ENCODE measurements at regions not wholly inside any gene's neighbourhood (a gene's known extent, or its start where the extent isn't known, plus 50 kb on each side); places are given as distances from the start of the nearest gene placed in this dataset.

DNA sequence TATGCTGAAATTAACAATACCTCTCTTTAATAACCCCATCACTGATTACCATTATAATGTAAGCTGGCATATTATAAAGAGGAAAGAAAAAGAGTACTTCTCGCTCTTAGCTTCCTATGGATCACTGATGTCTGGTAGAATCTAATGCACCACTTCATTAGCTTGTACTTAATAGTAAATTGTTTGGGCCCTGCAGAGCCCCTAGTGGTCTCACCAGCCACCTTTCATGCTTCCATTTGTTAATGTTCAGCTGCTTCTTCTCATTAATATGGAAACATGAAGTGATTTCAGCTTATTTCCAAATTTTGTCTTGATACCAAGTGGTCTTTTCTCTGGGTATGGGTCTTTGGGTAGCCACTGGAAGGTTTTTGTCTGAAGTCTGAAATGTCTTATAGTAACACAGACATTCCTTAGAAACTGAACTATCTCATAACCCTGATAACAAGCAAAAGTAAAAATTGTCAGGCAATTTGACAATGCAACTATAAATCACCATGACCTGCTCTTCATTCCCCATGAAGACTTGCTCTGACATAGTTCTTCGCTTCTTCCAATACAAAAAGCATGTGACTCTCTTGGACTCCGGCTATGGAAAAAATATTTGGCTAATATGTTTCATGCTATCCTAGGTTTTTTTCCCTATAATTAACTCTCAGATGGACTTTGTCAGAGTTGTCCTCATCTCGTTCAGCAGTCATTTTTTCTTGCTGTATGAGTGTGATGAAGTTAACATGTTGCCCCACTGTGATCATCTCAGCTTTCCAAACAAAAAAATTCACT is 395.8 kb upstream of the MARCKS start:
- DNase-seq (ENCODE audit: low read depth) = peak; percentile 37

DNA sequence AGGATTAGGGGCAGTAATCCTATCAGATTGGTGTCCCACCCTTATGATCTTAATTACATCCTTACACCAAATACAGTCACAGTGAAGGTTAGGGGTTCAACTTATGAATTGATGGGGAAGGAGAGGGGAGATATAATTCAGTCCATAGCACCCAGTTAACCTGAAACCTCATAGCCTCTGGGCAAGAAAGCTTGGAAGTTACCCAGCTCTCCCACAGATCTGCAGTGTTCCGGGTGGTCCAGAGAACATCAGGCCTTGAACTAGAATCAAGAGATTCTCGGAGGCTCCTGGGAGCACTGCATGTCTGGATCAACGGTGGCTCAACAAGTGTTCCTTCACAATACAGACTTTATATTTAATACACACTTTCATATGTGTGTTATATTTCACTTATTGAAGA is 392.6 kb upstream of the MARCKS start:
- peak; percentile 51 for DNase-seq (ENCODE audit: low read depth)

DNA sequence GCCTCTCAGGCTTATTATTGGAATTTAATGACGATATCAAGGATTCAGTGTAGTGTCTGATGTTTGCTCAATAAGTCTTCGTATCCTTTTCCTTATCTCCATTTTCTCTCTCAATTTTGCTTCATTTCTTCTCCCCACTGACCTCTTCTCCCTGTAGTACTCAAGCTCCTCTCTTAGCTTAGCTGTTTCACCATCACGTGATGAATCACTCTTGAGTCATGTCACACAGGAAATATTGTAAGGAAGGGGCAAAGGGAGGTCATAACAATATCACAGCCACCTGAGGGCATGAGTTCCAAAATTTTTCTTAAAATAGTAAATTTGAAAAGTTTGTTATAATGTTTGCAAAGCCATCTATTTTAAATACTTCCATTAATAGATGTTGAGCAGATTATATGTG is 392.2 kb upstream of the MARCKS start:
- peak; percentile 92 for DNase-seq (ENCODE audit: low read depth)

DNA sequence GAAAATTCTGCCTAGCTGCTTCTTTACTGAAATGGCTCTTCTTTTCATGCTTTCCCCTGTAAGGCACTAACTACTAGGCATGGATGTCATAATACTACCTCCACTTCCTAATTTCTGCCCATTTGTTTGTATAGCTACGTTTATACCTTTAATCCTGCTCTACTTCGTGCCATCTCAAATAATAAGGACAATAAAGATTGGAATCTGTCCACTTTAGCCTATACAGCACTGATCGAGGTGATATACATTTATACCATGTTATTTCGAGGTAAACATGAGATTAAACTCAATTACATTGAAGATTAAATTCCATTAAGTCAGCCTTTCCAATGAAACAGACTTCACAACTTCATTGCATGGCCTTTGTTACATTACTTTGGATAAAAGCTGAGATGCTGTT is 390.6 kb upstream of the MARCKS start:
- no peak for DNase-seq (ENCODE audit: low read depth)

DNA sequence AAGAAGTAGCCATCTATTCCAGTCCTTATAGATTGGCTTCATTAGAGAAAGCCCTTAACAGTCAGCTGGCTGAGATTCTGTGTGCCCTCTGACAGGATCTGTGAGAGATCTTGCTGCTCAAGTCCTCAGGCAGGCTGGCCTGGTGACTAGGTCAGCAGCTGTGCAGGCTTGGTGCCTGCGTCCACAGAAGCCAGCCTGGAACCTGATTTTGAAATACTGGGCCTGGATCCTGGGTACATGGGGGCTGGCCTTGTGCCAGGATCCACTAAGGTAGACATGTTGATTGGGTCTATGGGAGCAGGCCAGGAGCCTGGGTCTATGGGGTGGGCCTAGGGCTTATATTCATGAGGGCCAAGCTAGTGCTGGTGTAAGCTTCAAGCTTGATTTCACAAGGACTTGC is 381.8 kb upstream of the MARCKS start:
- no peak for DNase-seq (ENCODE audit: low read depth)

DNA sequence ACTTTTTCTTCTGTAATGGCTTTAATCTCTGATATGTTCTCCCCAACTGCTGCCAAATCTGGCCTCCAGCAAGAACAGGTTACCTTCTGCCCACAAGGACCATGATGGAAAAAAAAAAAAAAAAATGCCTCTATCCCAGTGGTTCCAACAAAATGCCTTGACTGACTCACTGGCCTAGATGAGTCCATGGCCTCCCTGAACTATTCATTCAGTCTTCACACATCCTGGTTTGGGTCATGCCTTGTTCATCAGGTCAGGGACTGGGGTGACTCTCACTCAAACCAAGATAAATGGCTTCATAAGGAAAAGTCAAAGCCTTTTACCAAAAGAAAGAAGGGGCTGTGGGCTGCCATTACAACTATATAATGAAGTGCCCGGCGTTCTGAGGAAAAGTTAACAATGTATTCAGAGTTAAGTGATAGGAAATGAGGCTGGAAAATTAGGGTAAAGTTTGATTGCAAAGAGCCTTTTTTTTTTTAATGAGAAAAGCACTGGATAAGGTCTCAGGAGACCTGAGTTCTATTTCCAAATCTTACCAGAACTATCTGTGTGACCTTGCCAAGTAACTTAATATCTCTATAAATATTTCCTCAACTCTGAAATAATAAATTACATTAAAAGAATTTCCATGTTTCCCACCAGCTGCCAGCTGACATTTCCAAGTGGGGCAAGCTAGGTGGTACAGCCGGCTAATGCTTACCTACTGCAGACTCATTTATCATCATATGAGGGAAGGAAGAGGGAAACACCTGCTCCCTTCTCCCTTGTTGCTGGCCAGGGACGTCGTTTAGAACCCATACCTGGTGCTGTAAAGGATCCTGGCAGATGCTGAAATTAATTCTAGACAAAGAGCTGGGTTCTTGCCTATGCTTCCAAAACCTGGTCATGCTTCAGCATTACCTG is 380.0 kb upstream of the MARCKS start:
- DNase-seq (ENCODE audit: low read depth) = peak; percentile 86

DNA sequence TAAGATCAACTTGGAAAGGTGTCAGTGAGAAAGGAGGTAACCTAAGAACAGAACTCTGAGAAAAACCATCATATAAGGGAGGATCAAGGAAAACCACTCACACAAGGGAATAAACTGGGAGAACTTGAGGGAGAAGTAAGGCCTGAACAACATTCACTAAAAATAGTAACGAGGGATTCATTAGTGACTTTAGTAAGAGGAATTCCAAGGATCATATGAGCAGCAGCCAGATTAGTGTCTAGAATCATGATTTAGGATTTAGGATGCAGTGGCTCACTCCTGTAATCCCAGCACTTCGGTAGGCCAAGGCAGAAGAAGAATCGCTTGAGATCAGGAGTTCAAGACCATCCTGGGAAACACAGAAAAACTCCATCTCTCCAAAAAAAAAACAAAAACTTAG is 376.5 kb upstream of the MARCKS start:
- no peak for DNase-seq (ENCODE audit: low read depth)

DNA sequence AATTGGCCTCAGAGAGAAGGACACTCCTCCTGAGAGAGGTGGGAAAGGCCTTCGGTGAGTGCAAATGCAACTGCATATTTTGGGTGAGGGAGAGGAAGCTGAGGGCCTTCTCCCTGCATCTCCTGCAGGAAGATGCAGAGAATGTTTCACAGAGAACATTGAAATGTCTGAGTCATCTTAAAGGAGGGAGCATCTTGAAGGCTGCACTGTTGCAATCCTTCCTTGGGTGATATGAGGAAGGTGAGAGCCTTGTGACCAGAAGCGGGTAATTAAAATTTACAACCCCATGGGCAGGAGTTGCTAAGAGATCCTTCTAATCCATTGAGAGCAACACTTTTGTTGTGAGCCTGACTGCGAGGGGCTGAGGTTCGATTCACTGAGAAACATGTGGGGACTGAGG is 375.7 kb upstream of the MARCKS start:
- peak; percentile 50 for DNase-seq (ENCODE audit: low read depth)

DNA sequence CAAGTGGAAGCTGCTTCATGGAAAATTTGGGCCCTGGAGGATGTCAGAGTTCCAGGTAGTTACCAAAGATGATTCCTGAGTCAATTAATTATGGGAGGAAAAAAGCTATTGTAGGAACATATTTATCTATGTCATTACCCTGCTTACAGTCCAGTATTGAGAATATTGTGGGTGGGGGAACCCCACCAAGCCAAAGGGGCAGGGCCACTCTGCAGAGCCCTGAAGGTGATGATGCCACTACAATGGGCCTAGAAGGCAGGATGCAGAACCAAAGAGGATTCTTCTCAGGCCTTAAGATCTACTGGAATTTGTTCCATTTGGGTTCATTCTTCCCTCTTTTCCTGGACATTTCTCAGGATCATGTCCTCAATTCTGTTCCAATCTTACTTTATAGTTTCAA is 375.2 kb upstream of the MARCKS start:
- no peak for DNase-seq (ENCODE audit: low read depth)

DNA sequence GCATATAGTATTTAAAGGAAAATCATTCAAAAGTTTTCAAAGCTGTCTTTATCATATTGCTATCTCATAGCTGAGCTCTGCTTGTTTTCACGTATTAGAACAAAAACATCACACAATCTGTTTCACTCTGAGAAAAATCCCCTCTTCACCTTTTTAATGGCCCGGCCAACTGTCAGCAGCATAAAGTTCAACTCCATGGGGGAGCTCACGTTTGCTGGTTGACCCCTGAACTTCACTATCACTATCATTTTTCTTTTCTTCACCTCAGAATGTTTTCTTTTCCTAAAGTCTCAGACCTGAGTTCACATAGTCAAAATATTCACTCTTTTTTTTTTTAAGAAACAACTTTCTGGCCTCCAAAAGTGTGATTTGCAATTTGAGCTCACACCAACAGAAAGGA is 374.4 kb upstream of the MARCKS start:
- no peak for DNase-seq (ENCODE audit: low read depth)

DNA sequence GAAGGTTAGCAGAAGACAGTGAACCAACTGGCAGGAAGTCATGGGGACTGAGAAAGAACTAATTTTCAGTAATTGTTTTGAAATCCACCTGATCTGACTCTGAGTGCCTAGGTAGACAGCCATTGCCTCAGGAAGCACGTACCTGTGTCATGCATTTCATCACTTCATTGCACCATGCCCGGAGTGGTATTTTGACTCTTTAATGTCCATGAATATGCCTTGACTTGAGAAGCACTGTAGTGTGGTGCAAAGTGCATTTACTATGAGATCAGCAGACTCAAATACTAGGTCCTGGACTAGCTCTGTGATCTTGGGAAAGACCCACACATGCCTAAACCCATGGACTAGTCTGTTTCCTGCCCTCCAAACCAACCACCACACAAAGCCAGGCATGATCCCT is 370.9 kb upstream of the MARCKS start:
- DNase-seq (ENCODE audit: low read depth) = no peak

DNA sequence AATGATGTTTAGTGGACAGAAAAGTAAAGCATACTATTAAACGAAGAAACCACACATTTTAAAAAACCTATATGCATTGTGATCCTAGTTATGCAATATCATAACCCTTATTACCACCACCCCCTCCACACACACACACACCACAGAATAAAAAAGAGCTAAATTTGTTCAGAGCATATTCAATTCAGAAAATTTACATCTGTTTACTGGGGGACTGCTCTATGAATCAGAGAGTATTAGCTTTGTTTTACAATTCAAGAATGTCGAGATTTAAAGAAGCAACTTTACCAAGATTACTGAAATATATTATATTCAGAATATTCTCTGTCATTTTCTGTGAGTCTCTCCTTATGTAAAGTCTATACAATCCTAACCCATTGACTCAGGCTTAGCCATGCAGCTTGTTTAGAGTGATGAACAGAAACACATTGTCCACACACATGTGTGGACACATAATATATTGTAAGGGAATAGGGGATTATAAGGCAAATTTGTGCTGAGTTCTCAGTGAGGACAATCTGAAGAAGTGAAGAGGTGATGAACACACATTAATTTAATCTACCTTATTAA is 369.6 kb upstream of the MARCKS start:
- DNase-seq (ENCODE audit: low read depth) = no peak

DNA sequence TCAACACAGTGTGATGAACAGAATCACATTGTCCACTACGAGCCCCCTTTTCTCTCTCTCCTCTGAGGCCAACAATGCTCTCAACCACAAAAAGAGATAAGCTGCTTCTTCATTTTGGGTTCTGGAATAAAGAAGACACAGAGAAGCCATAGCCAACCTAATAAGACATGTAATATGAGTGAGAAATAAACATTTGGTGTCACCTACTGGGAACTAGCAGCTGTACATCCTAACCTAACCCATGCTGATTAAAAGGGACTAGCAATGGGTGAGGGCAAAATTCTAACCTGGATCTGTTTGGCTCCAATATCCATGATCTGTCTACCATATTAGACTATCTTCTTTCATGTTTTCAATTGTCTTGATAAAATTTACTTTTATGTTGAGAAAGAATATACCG is 369.1 kb upstream of the MARCKS start:
- DNase-seq (ENCODE audit: low read depth) = peak; percentile 25

DNA sequence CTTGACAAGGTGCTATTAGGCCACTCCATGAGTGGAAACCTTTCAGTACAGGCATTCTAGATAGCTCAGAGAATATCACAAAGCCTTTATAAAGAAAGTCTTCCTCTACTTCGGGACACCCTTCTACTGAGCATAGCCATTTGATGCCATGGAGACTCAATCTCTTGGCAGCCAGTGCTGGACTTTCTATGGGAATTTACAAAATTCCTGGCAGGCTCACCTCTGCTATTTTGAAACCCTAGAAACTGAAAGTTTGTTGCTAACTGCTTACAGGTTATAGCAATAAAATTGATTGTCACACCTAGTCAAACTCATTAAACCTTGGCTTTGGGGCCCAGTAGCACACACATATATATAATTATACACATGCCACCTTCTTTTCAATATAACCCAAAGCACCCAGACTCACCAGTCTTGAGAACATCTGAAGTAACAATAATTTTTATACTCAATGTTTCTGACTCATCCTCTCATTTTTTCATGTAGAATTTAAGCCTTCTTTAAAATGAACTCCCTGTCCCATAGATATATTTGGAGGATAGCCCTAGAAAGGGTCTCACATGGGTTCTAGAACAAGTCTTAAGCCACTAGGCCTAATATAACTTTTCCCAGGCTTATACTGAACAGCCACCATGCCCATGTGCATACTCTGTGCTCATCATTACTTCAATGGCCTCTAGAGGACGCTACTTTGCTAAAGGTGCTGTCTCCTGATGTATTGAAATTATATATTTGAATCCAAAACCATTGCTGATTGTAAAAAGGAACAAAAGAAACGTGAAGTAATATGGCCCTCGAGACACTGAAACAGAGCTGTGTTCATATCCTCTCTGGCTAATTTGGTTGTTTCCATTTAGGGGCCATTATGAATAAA is 368.1 kb upstream of the MARCKS start:
- DNase-seq (ENCODE audit: low read depth) = peak; percentile 20

DNA sequence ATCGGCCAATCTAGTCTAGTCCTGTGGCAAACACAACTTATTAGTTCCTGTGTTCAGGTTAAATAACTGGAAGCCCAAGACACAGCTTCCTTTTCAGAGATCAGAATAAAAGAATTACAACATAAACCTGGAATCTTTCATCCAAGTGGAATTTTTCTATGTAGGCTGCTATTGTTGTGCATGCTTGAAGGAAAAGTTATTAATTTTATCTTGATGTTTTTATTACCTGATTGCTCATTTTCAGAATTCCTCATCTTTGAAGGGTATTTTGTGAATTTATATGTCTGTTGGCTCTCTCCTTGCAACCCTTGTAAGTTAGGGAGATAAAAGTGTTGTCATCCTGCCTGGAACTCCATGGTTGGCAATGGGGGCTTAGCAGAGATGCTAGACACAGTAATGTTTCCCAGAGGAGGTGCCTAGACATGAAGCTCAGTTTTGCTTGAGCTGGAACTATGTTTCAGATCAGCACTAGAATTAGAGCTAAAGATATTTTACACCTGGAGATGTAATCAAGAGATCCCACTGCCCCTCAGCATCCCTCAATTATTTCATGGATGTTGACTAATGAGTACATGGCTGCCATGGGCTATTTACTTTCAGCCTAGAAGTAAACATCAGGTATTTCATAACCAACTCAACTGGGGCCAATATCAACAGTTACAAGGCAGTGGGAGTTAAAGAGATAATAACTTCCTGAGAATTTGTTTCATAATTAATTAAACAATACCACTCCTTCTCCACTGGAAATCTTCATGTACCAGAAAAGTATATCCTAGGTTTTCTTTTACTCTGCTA is 367.0 kb upstream of the MARCKS start:
- DNase-seq (ENCODE audit: low read depth) = no peak

DNA sequence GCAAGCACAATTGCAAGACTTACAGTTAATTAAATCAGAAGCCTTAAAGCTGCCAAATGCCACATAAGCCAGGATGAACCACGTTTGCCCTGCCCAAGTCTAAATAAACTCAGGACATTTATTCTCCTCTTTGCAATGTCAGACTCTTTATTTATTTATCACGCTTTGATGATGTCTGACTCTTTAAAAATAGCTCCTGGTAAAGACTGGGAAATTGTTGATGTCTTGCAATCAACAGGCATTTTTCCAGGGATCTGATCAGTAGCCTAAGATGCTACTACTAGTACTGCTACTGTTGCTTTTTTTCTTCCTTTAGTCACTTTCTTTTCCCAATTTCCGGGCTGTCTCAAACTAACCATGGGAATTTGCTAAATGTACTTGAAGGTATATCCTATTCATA is 365.8 kb upstream of the MARCKS start:
- DNase-seq (ENCODE audit: low read depth) = no peak

DNA sequence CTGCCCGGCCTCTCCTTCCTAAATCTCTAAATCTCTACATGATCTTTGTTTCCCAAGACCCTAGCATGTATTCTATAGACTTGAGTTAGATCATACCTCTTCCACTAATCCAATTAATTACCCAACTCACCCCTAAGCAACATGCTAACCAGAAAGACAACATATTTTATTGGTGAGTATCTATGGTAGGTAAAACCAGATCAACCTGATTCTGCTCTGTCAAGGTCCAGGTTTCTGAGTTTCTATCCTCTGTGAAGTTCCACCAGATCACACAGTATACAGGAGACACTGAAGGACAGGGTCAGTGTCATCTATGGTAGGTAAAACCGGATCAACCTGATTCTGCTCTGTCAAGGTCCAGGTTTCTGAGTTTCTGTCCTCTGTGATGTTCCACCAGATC is 363.2 kb upstream of the MARCKS start:
- no peak for DNase-seq (ENCODE audit: low read depth)

DNA sequence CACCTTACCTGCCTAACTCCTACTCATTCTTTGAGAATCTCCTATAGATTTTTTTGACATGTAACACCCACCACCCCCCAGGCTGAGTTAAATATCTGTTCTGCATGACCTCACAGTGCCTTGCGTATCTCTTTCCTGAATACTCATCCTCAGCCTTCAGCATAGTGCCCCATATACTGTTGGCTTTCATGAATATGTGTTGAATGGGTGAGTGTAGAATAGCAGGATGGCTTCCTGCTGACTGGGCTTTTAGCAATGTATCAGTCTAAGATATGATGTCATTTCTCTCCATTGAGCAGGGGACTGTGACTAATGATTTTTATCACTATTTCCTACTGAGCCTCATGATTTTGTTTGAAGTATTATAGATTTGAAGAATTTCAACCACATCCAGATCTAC is 361.6 kb upstream of the MARCKS start:
- peak; percentile 90 for DNase-seq (ENCODE audit: low read depth)

DNA sequence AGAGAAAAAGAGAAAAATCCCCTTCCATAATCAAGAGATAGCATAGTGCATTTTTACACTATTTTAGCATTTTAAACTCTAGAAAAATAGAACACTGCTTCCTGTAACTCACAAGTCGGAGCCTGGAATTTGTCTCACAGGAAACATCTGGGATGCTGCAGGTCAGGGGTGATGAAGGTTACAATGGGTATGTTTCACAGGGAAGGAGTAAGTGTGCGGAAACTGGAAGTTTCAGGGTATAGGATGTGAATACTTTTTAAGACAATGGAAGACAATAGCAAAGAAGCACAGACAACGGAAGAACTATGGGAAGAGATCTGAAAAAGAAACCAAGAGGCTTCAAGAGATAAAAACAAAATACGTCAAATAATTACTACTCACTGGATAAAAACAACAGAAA is 361.0 kb upstream of the MARCKS start:
- DNase-seq (ENCODE audit: low read depth) = no peak

DNA sequence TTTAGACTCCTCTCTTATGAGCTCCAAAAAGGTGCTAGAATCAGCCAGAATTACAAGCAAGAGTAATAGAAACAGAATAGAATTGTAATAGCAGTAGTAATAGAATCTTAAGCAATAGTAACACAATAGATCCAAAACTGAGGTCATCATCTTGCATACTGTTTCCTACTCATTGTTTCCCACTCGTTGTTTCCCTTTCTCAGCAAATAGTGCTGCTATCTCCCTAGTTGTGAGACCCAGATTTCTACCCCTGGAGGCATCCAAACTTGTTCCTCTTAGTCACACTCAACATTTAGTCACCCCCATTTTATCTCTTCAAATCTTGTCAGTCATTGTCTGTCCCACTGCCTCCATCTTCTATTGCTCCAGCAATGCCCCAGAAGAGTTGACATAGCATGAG is 356.9 kb upstream of the MARCKS start:
- peak; percentile 13 for DNase-seq (ENCODE audit: low read depth)

DNA sequence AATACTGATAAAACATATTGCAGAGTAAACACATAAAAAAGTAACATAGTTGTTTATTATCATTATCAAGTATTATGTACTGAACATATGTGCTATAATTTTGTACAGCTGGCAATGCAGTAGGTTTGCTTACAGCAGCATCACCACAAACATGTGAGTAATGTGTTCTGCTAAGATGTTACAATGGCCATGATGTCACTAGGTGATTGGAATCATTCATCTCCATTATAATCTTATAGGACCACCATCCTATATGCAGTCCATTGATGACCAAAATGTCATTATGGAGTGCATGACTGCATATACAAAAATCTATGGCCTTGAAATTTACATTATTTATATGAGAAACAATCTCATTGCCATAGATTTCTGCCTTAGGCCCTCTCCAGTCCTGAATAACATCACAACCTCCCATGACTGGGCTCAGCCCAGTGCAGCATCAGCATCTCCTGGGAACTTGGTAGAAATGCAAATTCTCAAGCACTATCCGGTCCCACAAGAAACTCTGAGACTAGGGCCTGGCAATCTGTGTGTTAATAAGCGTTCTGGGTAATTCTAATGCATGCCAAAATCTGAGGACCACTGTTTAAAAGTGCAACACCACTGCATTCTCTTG is 352.0 kb upstream of the MARCKS start:
- no peak for DNase-seq (ENCODE audit: low read depth)

All from ELR (cell line).